ENCODE measurements at regions not wholly inside any gene's neighbourhood (a gene's known extent, or its start where the extent isn't known, plus 50 kb on each side); places are given as distances from the start of the nearest gene placed in this dataset.
"Not testable (repeated sequence)": the region's sequence is repeated elsewhere in the genome, so short reads cannot be mapped to it uniquely, and the experiment has no call there.

- intact Hi-C loops (cut with micrococcal nuclease), result no loop called here
These were observed 174.8 kb downstream of the PDGFRA start for GRCh38 chr4:54403700-54404453.

GRCh38 chr4:54409270-54409817, 180.3 kb downstream of the PDGFRA start:
- intact Hi-C loops (cut with micrococcal nuclease), result not testable (repeated sequence)

- intact Hi-C loops (cut with micrococcal nuclease), result no loop called here
These were observed 185.5 kb downstream of the PDGFRA start for GRCh38 chr4:54414545-54414944.

GRCh38 chr4:54417476-54417875, 188.4 kb downstream of the PDGFRA start:
- intact Hi-C loops (cut with micrococcal nuclease), result no loop called here

- intact Hi-C loops (cut with micrococcal nuclease), result no loop called here
These were observed 189.4 kb downstream of the PDGFRA start for GRCh38 chr4:54418468-54418867.

- intact Hi-C loops (cut with micrococcal nuclease), result no loop called here
These were observed 194.0 kb downstream of the PDGFRA start for GRCh38 chr4:54423066-54423465.

GRCh38 chr4:54427826-54428225, 198.7 kb downstream of the PDGFRA start:
- intact Hi-C loops (cut with micrococcal nuclease), result no loop called here

- intact Hi-C loops (cut with micrococcal nuclease), result no loop called here
These were observed 199.8 kb downstream of the PDGFRA start for GRCh38 chr4:54428940-54429339.

GRCh38 chr4:54433686-54434085, 204.6 kb downstream of the PDGFRA start:
- intact Hi-C loops (cut with micrococcal nuclease), result no loop called here

- intact Hi-C loops (cut with micrococcal nuclease), result loop anchor here (2.0 kb wide), 1 partner anchor 117 kb away; no protein-coding TSS in a partner anchor
These were observed 210.7 kb downstream of the PDGFRA start for GRCh38 chr4:54439831-54440243.

GRCh38 chr4:54440394-54441136, 211.5 kb downstream of the PDGFRA start:
- intact Hi-C loops (cut with micrococcal nuclease), result loop anchor here (2.0 kb wide), 1 partner anchor 118 kb away; no protein-coding TSS in a partner anchor

GRCh38 chr4:54445866-54446265, 211.9 kb upstream of the KIT start:
- intact Hi-C loops (cut with micrococcal nuclease), result no loop called here

- intact Hi-C loops (cut with micrococcal nuclease), result no loop called here
These were observed 211.2 kb upstream of the KIT start for GRCh38 chr4:54446581-54446980.

GRCh38 chr4:54447304-54447703, 210.5 kb upstream of the KIT start:
- intact Hi-C loops (cut with micrococcal nuclease), result no loop called here

GRCh38 chr4:54449999-54450398, 207.8 kb upstream of the KIT start:
- intact Hi-C loops (cut with micrococcal nuclease), result no loop called here

- intact Hi-C loops (cut with micrococcal nuclease), result not testable (repeated sequence)
These were observed 190.8 kb upstream of the KIT start for GRCh38 chr4:54466960-54467359.

GRCh38 chr4:54473077-54473545, 184.6 kb upstream of the KIT start:
- intact Hi-C loops (cut with micrococcal nuclease), result no loop called here

- intact Hi-C loops (cut with micrococcal nuclease), result no loop called here
These were observed 184.0 kb upstream of the KIT start for GRCh38 chr4:54473798-54474197.

- intact Hi-C loops (cut with micrococcal nuclease), result no loop called here
These were observed 182.2 kb upstream of the KIT start for GRCh38 chr4:54475546-54475945.

- intact Hi-C loops (cut with micrococcal nuclease), result no loop called here
These were observed 175.1 kb upstream of the KIT start for GRCh38 chr4:54482529-54483200.

GRCh38 chr4:54484383-54484782, 173.4 kb upstream of the KIT start:
- intact Hi-C loops (cut with micrococcal nuclease), result no loop called here

GRCh38 chr4:54487491-54487890, 170.3 kb upstream of the KIT start:
- intact Hi-C loops (cut with micrococcal nuclease), result no loop called here
